CD8-positive, alpha-beta memory T cell (primary cell): ENCODE measurements at regions not wholly inside any gene's neighbourhood (a gene's known extent, or its start where the extent isn't known, plus 50 kb on each side); places are given as distances from the start of the nearest gene placed in this dataset.

Experiments
- CTCF ChIA-PET: fragments of 350-600 bp; sonication (Branson Sonifier 250); formaldehyde crosslinking; loops from one replicate; lab custom pipeline; 2021; ENCODE audit warnings: antibody characterized with exemption; lab: Charles Lee
- POLR2A ChIA-PET: fragments of 350-600 bp; sonication (Branson Sonifier 250); formaldehyde crosslinking; loops from one replicate; lab custom pipeline; 2021; ENCODE audit warnings: antibody characterized with exemption; lab: Charles Lee
- DNase-seq, 5 donors: peaks; one replicate each; pipeline versions ENCODE4 v3.0.0 to v3.0.0-alpha.2; 2020 to 2022; ENCODE audit warnings: mixed read lengths in 1 of 5
- H3K27ac ChIP-seq: one replicate; pipeline ENCODE4 v1.7.0; 2013; ENCODE audit warnings: low read depth, mild to moderate bottlenecking, low read length, moderate library complexity
- H3K27me3 ChIP-seq: 2 replicates; pipeline ENCODE4 v1.7.0; 2013; ENCODE audit warnings: low read length, mild to moderate bottlenecking; ENCODE audit not compliant: insufficient read depth, poor library complexity, severe bottlenecking
- H3K36me3 ChIP-seq: 2 replicates; pipeline ENCODE4 v1.7.0; 2013; ENCODE audit warnings: mild to moderate bottlenecking, low read length, moderate library complexity; ENCODE audit not compliant: insufficient read depth
- H3K4me1 ChIP-seq: 2 replicates; pipeline ENCODE4 v1.7.0; 2013; ENCODE audit warnings: mild to moderate bottlenecking, low read length, moderate library complexity; ENCODE audit not compliant: insufficient read depth
- H3K4me3 ChIP-seq: 2 replicates; pipeline ENCODE4 v1.7.0; 2013; ENCODE audit warnings: mild to moderate bottlenecking, low read length
- H3K9me3 ChIP-seq: 2 replicates; pipeline ENCODE4 v1.7.0; 2013; ENCODE audit warnings: mild to moderate bottlenecking, low read length
- H3K27ac Mint-ChIP-seq, 8 donors: one replicate each; pipeline ENCODE4 v1.8.0; 2020 to 2021; ENCODE audit warnings: mixed read lengths in 8 of 8, mild to moderate bottlenecking in 6 of 8, inconsistent platforms in 3 of 8, moderate library complexity in 3 of 8
- H3K27me3 Mint-ChIP-seq, 2 donors: one replicate each; pipeline ENCODE4 v1.8.0; 2020 to 2021; ENCODE audit warnings: mixed read lengths in 2 of 2, mild to moderate bottlenecking in 1 of 2, moderate library complexity in 1 of 2
- H3K36me3 Mint-ChIP-seq, 3 donors: one replicate each; pipeline ENCODE4 v1.8.0; 2020 to 2021; ENCODE audit warnings: mixed read lengths in 3 of 3, inconsistent platforms in 1 of 3, mild to moderate bottlenecking in 1 of 3
- H3K4me1 Mint-ChIP-seq, 3 donors: one replicate each; pipeline ENCODE4 v1.8.0; 2020 to 2021; ENCODE audit warnings: mixed read lengths in 3 of 3, inconsistent platforms in 1 of 3, mild to moderate bottlenecking in 1 of 3
- H3K4me3 Mint-ChIP-seq, 7 donors: one replicate each; pipeline ENCODE4 v1.8.0; 2020 to 2021; ENCODE audit warnings: mixed read lengths in 7 of 7, mild to moderate bottlenecking in 6 of 7, moderate library complexity in 4 of 7, inconsistent platforms in 2 of 7
- H3K9me3 Mint-ChIP-seq, 5 donors: one replicate each; pipeline ENCODE4 v1.8.0; 2020 to 2022; ENCODE audit warnings: mixed read lengths in 5 of 5, mild to moderate bottlenecking in 3 of 5, moderate library complexity in 2 of 5, inconsistent platforms in 1 of 5

DNA sequence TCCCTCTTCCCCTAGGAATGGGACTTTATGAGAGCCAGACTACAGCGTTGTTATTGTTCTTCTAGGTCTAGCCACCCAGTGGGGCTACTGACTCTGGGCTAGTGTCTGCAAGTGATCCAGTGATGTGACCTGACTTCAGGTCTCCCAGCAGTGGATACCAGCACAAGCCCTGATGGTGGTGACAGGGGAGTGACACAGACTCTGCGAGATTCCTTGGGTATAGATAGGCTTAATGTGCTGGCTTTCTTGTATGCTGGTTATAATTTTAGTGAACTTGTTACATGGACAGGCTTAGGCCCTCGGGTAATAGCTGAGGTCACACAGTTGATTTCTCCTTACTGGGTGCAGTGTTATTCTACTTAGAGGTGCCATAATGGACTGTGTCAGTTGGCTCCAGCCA is 106.9 kb downstream of the TBC1D30 start:
- Histone ChIP-seq H3K27me3 (no peaks in the 10 kb centered on the region), H3K27ac (no peak overlapping the region), H3K4me3 (no peak overlapping the region), H3K9me3 (no peaks in the 10 kb centered on the region), H3K4me1 (no peaks in the 10 kb centered on the region), H3K36me3 (no peaks in the 10 kb centered on the region)
- Mint-ChIP-seq H3K4me1 (no peaks in the 10 kb centered on the region), H3K4me3 (no peak overlapping the region), H3K27me3 (peaks cover 8 to 41% of the 10 kb centered on the region in 2 donors), H3K9me3 (peaks cover 0 to 10% (median 0%) of the 10 kb centered on the region in 5 donors), H3K27ac (no peak overlapping the region), H3K36me3 (no peaks in the 10 kb centered on the region)
- DNase-seq: no peak
- POLR2A ChIA-PET: no interaction called here
- CTCF ChIA-PET: no interaction called here

DNA sequence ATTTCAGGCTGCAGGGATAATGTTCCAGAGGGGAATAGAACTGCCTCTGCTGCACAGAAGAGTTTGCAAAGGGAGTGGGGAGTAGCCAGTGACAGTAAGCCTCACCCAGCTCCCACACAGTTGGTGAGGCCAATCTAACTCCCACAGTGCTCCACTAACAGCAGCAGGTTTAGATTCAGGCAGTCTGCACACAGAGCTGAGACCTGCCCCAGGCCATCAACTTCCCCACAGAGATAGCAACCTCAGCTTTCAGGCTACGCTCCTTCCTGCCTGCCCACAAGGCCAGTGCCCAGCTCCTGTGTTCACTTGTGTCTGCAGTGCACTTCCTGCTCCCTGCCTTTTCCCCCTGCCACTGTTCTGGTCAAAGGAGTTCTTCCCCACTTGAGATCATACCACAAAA is 107.5 kb downstream of the TBC1D30 start:
- Histone ChIP-seq H3K4me1 (no peaks in the 10 kb centered on the region), H3K27me3 (no peaks in the 10 kb centered on the region), H3K9me3 (no peaks in the 10 kb centered on the region), H3K36me3 (no peaks in the 10 kb centered on the region), H3K4me3 (no peak overlapping the region), H3K27ac (no peak overlapping the region)
- Mint-ChIP-seq H3K27me3 (peaks cover 7 to 42% of the 10 kb centered on the region in 2 donors), H3K27ac (no peak overlapping the region), H3K36me3 (no peaks in the 10 kb centered on the region), H3K9me3 (peaks cover 0 to 10% (median 0%) of the 10 kb centered on the region in 5 donors), H3K4me1 (no peaks in the 10 kb centered on the region), H3K4me3 (no peak overlapping the region)
- CTCF ChIA-PET: no interaction called here
- DNase-seq: no peak
- POLR2A ChIA-PET: no interaction called here

GRCh38 chr12:64933791-64934190 is 109.3 kb downstream of the TBC1D30 start:
- no peaks in the 10 kb centered on the region for H3K36me3 ChIP-seq
- Mint-ChIP-seq H3K9me3 (peaks cover 0 to 10% (median 0%) of the 10 kb centered on the region in 5 donors), H3K4me3 (no peak overlapping the region), H3K36me3 (no peaks in the 10 kb centered on the region), H3K27me3 (peaks cover 8 to 50% of the 10 kb centered on the region in 2 donors), H3K4me1 (no peaks in the 10 kb centered on the region), H3K27ac (no peak overlapping the region)
- H3K4me3 ChIP-seq: no peak overlapping the region
- H3K4me1 ChIP-seq: no peaks in the 10 kb centered on the region
- no peak for DNase-seq
- ChIA-PET POLR2A (no interaction called here), CTCF (no interaction called here)
- no peaks in the 10 kb centered on the region for H3K9me3 ChIP-seq
- no peak overlapping the region for H3K27ac ChIP-seq
- no peaks in the 10 kb centered on the region for H3K27me3 ChIP-seq

- CTCF ChIA-PET: no interaction called here
- no peak for DNase-seq
- no peaks in the 10 kb centered on the region for H3K9me3 Mint-ChIP-seq
- POLR2A ChIA-PET: no interaction called here
- H3K4me1 Mint-ChIP-seq: no peaks in the 10 kb centered on the region
- no peak overlapping the region for H3K27ac Mint-ChIP-seq
- H3K27me3 Mint-ChIP-seq: peaks cover 3 to 38% of the 10 kb centered on the region in 2 donors
- Histone ChIP-seq H3K4me1 (no peaks in the 10 kb centered on the region), H3K36me3 (no peaks in the 10 kb centered on the region), H3K9me3 (no peaks in the 10 kb centered on the region), H3K27ac (no peak overlapping the region), H3K27me3 (no peaks in the 10 kb centered on the region), H3K4me3 (no peak overlapping the region)
- H3K36me3 Mint-ChIP-seq: no peaks in the 10 kb centered on the region
- no peak overlapping the region for H3K4me3 Mint-ChIP-seq
Observed at GRCh38 chr12:64937452-64937851, 113.0 kb downstream of the TBC1D30 start.

- Histone ChIP-seq H3K4me1 (no peaks in the 10 kb centered on the region), H3K27ac (no peak overlapping the region), H3K36me3 (no peaks in the 10 kb centered on the region), H3K4me3 (no peak overlapping the region), H3K27me3 (no peaks in the 10 kb centered on the region), H3K9me3 (no peaks in the 10 kb centered on the region)
- peaks cover 3 to 34% of the 10 kb centered on the region in 2 donors for H3K27me3 Mint-ChIP-seq
- H3K4me1 Mint-ChIP-seq: no peaks in the 10 kb centered on the region
- no peak for DNase-seq
- H3K27ac Mint-ChIP-seq: no peak overlapping the region
- H3K36me3 Mint-ChIP-seq: no peaks in the 10 kb centered on the region
- H3K4me3 Mint-ChIP-seq: no peak overlapping the region
- ChIA-PET CTCF (interaction anchor here (1.5 to 1.7 kb wide), 2 partner anchors 9 to 17 kb away, joined by 3 read pairs; no protein-coding TSS in a partner anchor), POLR2A (no interaction called here)
- no peaks in the 10 kb centered on the region for H3K9me3 Mint-ChIP-seq
Observed at GRCh38 chr12:64938179-64938578, 113.7 kb downstream of the TBC1D30 start.

GRCh38 chr12:64943686-64944085 is 119.2 kb downstream of the TBC1D30 start:
- no peaks in the 10 kb centered on the region for H3K9me3 Mint-ChIP-seq
- ChIA-PET CTCF (no interaction called here), POLR2A (no interaction called here)
- DNase-seq: no peak
- H3K36me3 ChIP-seq: no peaks in the 10 kb centered on the region
- no peaks in the 10 kb centered on the region for H3K4me1 ChIP-seq
- no peaks in the 10 kb centered on the region for H3K36me3 Mint-ChIP-seq
- H3K9me3 ChIP-seq: no peaks in the 10 kb centered on the region
- H3K27ac ChIP-seq: no peak overlapping the region
- no peak overlapping the region for H3K4me3 ChIP-seq
- no peak overlapping the region for H3K27ac Mint-ChIP-seq
- H3K4me1 Mint-ChIP-seq: no peaks in the 10 kb centered on the region
- peaks cover 6 to 9% of the 10 kb centered on the region in 2 donors for H3K27me3 Mint-ChIP-seq
- H3K27me3 ChIP-seq: no peaks in the 10 kb centered on the region
- H3K4me3 Mint-ChIP-seq: no peak overlapping the region

- Mint-ChIP-seq H3K27me3 (peaks cover 6 to 8% of the 10 kb centered on the region in 2 donors), H3K9me3 (no peaks in the 10 kb centered on the region), H3K36me3 (no peaks in the 10 kb centered on the region), H3K4me1 (no peaks in the 10 kb centered on the region), H3K4me3 (no peak overlapping the region), H3K27ac (no peak overlapping the region)
- H3K4me3 ChIP-seq: no peak overlapping the region
- H3K9me3 ChIP-seq: no peaks in the 10 kb centered on the region
- no peaks in the 10 kb centered on the region for H3K4me1 ChIP-seq
- no peaks in the 10 kb centered on the region for H3K36me3 ChIP-seq
- no peaks in the 10 kb centered on the region for H3K27me3 ChIP-seq
- POLR2A ChIA-PET: no interaction called here
- CTCF ChIA-PET: no interaction called here
- no peak overlapping the region for H3K27ac ChIP-seq
- no peak for DNase-seq
Observed at GRCh38 chr12:64944966-64945365, 120.5 kb downstream of the TBC1D30 start.

GRCh38 chr12:64946132-64946829 is 121.8 kb downstream of the TBC1D30 start:
- POLR2A ChIA-PET: no interaction called here
- H3K9me3 Mint-ChIP-seq: no peaks in the 10 kb centered on the region
- no peaks in the 10 kb centered on the region for H3K36me3 Mint-ChIP-seq
- Histone ChIP-seq H3K9me3 (no peaks in the 10 kb centered on the region), H3K4me1 (no peaks in the 10 kb centered on the region), H3K36me3 (no peaks in the 10 kb centered on the region), H3K27ac (no peak overlapping the region), H3K27me3 (no peaks in the 10 kb centered on the region), H3K4me3 (no peak overlapping the region)
- CTCF ChIA-PET: interaction anchor here (1.0 kb wide), 1 partner anchor 56 kb away, joined by 3 read pairs; no protein-coding TSS in a partner anchor
- H3K27ac Mint-ChIP-seq: no peak overlapping the region
- peaks cover 6 to 14% of the 10 kb centered on the region in 2 donors for H3K27me3 Mint-ChIP-seq
- no peaks in the 10 kb centered on the region for H3K4me1 Mint-ChIP-seq
- H3K4me3 Mint-ChIP-seq: no peak overlapping the region
- DNase-seq: no peak
